HCT116 (cell line): ENCODE measurements at regions not wholly inside any gene's neighbourhood (a gene's known extent, or its start where the extent isn't known, plus 50 kb on each side); places are given as distances from the start of the nearest gene placed in this dataset.

Source experiments
- ATAC-seq: fragments of 200-7000 bp; cut with Tn5 transposase; 2 replicates; pipeline ENCODE4 v1.9.1; 2020; ENCODE audit warnings: mild to moderate bottlenecking, moderate library complexity
- BruUV-seq: library from RNA; stranded (reverse); fragments of 400-500 nt; replicated peaks from 2 replicates; lab custom pipeline; 2021; lab: Mats Ljungman, UMichigan
- CTCF ChIA-PET: fragments of 300-600 bp; sonication (Branson Sonifier 250); formaldehyde crosslinking; loops from one replicate; lab custom pipeline; 2021; ENCODE audit warnings: antibody characterized with exemption; lab: Charles Lee
- POLR2A ChIA-PET: fragments of 300-600, 350-600 bp; sonication (Branson Sonifier 250); formaldehyde crosslinking; loops from one replicate; lab custom pipeline; 2021; ENCODE audit warnings: antibody characterized with exemption; lab: Charles Lee
- RAD21 ChIA-PET, 2 experiments: fragments of 300-600 bp; sonication (Branson Sonifier 250); formaldehyde crosslinking; loops; one replicate each; lab custom pipeline; 2023; ENCODE audit warnings: low total read pairs in 2 of 2; ENCODE audit not compliant: uncharacterized antibody in 2 of 2, unreplicated experiment in 2 of 2, low non-redundant PET in 1 of 2; lab: Charles Lee
- DNase-seq: peaks from one replicate; pipeline ENCODE4 v3.0.0-alpha.2; 2010; ENCODE audit warnings: low read depth, low spot score
- H2AFZ ChIP-seq: fragments of 200-600 bp; shearing (Covaris generic), sonication (generic); 2 replicates; pipeline ENCODE4 v1.6.1; 2017; ENCODE audit warnings: low read depth, mixed run types, mixed read lengths, antibody characterized with exemption, low read length; ENCODE audit not compliant: poor library complexity, severe bottlenecking
- H3K27ac ChIP-seq: 2 replicates; pipeline ENCODE4 v1.5.1; 2012; ENCODE audit warnings: low read depth, low read length
- H3K27me3 ChIP-seq: fragments of 200-600 bp; sonication (generic); 2 replicates; pipeline ENCODE4 v1.6.1; 2016; ENCODE audit warnings: mixed run types, low read length, mixed read lengths; ENCODE audit not compliant: insufficient read depth
- H3K36me3 ChIP-seq, 2 experiments: fragments of 200-500 bp in 1 of 2; fragments of 200-600 bp in 1 of 2; sonication (Bioruptor generic) in 1 of 2; sonication (generic) in 1 of 2; 2 replicates each; pipeline versions ENCODE4 v1.5.1 to v1.6.1; 2014 to 2016; ENCODE audit warnings: low read length in 2 of 2, inconsistent platforms in 1 of 2, mixed read lengths in 1 of 2, mixed run types in 1 of 2; ENCODE audit not compliant: insufficient read depth in 2 of 2, control insufficient read depth in 1 of 2
- H3K4me1 ChIP-seq, 2 experiments: fragments of 200-600 bp in 1 of 2; sonication (generic) in 1 of 2; 2 replicates each; pipeline versions ENCODE4 v1.5.1 to v1.6.1; 2012 to 2017; ENCODE audit warnings: low read length in 2 of 2, inconsistent platforms in 1 of 2, mild to moderate bottlenecking in 1 of 2, mixed read lengths in 1 of 2, mixed run types in 1 of 2, moderate library complexity in 1 of 2; ENCODE audit not compliant: insufficient read depth in 2 of 2, control insufficient read depth in 1 of 2
- H3K4me2 ChIP-seq: fragments of 200-600 bp; sonication (generic); 2 replicates; pipeline ENCODE4 v1.6.1; 2017; ENCODE audit warnings: mixed run types, low read length, mixed read lengths
- H3K4me3 ChIP-seq, 2 experiments: fragments of 200-600 bp in 1 of 2; sonication (generic) in 1 of 2; replicated peaks in 1 of 2; 2 replicates each; pipeline ENCODE4 v1.5.1; 2011 to 2016; ENCODE audit warnings: low read length in 2 of 2, control low read depth in 1 of 2, low read depth in 1 of 2, mild to moderate bottlenecking in 1 of 2, mixed read lengths in 1 of 2, mixed run types in 1 of 2
- H3K79me2 ChIP-seq: fragments of 200-600 bp; sonication (generic); 2 replicates; pipeline ENCODE4 v1.6.1; 2017; ENCODE audit warnings: mild to moderate bottlenecking, mixed run types, low read length, moderate library complexity, mixed read lengths; ENCODE audit not compliant: insufficient read depth
- H3K9ac ChIP-seq: fragments of 200-600 bp; sonication (generic); 2 replicates; pipeline ENCODE4 v1.6.1; 2016; ENCODE audit warnings: low read length, mixed read lengths
- H3K9me2 ChIP-seq: fragments of 200-600 bp; sonication (generic), shearing (Covaris generic); 2 replicates; pipeline ENCODE4 v1.6.1; 2017; ENCODE audit warnings: mixed run types, mild to moderate bottlenecking, moderate library complexity; ENCODE audit not compliant: insufficient read depth
- H3K9me3 ChIP-seq, 2 experiments: fragments of 200-500 bp in 1 of 2; fragments of 200-600 bp in 1 of 2; sonication (Bioruptor generic) in 1 of 2; sonication (generic) in 1 of 2; 2 replicates each; pipeline ENCODE4 v1.6.1; 2014 to 2017; ENCODE audit warnings: low read length in 2 of 2, mixed read lengths in 2 of 2, inconsistent platforms in 1 of 2, low read depth in 1 of 2, mild to moderate bottlenecking in 1 of 2, mixed run types in 1 of 2, moderate library complexity in 1 of 2; ENCODE audit not compliant: control insufficient read depth in 1 of 2, insufficient read depth in 1 of 2
- H4K20me1 ChIP-seq: fragments of 200-600 bp; sonication (generic), shearing (Covaris generic); 2 replicates; pipeline ENCODE4 v1.6.1; 2017; ENCODE audit warnings: mixed run types, mild to moderate bottlenecking, moderate library complexity; ENCODE audit not compliant: insufficient read depth
- CTCF ChIP-seq, 3 experiments: fragments of 200-600 bp in 1 of 3; sonication (generic) in 1 of 3; IDR thresholded peaks in 2 of 3; conservative IDR thresholded peaks in 1 of 3; 2 replicates each; pipeline ENCODE4 v1.5.1; 2012 to 2017; ENCODE audit warnings: low read depth in 2 of 3, low read length in 2 of 3, antibody characterized with exemption in 1 of 3, borderline replicate concordance in 1 of 3, control low read depth in 1 of 3, mild to moderate bottlenecking in 1 of 3, mixed read lengths in 1 of 3, mixed run types in 1 of 3, moderate library complexity in 1 of 3; ENCODE audit not compliant: insufficient read depth in 1 of 3
- EGR1 ChIP-seq: IDR thresholded peaks from 2 replicates; pipeline ENCODE4 v1.6.1; 2012; ENCODE audit warnings: low read depth
- EZH2phosphoT487 ChIP-seq: fragments of 200-600 bp; IDR thresholded peaks from 2 replicates; pipeline ENCODE4 v1.6.1; 2018; ENCODE audit warnings: antibody characterized with exemption, borderline replicate concordance
- JUND ChIP-seq: IDR thresholded peaks from 2 replicates; pipeline ENCODE4 v1.6.1; 2012
- POLR2AphosphoS5 ChIP-seq: IDR thresholded peaks from 2 replicates; pipeline ENCODE4 v1.6.1; 2011; ENCODE audit warnings: mild to moderate bottlenecking, low read depth, low read length, moderate library complexity
- SRF ChIP-seq: IDR thresholded peaks from 2 replicates; pipeline ENCODE4 v1.6.1; 2012; ENCODE audit warnings: low read depth
- TCF7L2 ChIP-seq: IDR thresholded peaks from 2 replicates; pipeline ENCODE4 v1.7.0; 2011; ENCODE audit warnings: borderline replicate concordance, inconsistent platforms; ENCODE audit not compliant: insufficient read depth, insufficient read length; ENCODE audit errors: extremely low read depth
- YY1 ChIP-seq: IDR thresholded peaks from 2 replicates; pipeline ENCODE4 v1.6.1; 2011; ENCODE audit warnings: low read length, low read depth, moderate library complexity, mild to moderate bottlenecking; ENCODE audit not compliant: insufficient replicate concordance; ENCODE audit errors: extremely low read depth
- ZNF274 ChIP-seq: fragments of 200-500 bp; sonication (Bioruptor generic); IDR thresholded peaks from 2 replicates; pipeline ENCODE4 v1.6.1; 2014; ENCODE audit warnings: mild to moderate bottlenecking, low read depth, low read length, inconsistent platforms
- intact Hi-C: fragments of 100-400 bp; cut with micrococcal nuclease; formaldehyde crosslinking; loops from 2 replicates; pipeline ENCODE4 v1.10.0; 2022
- TF ChIP-seq, protein P1 (sequence below): IDR thresholded peaks from 2 replicates; pipeline ENCODE4 v1.6.1; 2011; ENCODE audit warnings: mild to moderate bottlenecking, low read length, moderate library complexity; ENCODE audit not compliant: insufficient replicate concordance; ENCODE audit errors: extremely low read depth

DNA sequence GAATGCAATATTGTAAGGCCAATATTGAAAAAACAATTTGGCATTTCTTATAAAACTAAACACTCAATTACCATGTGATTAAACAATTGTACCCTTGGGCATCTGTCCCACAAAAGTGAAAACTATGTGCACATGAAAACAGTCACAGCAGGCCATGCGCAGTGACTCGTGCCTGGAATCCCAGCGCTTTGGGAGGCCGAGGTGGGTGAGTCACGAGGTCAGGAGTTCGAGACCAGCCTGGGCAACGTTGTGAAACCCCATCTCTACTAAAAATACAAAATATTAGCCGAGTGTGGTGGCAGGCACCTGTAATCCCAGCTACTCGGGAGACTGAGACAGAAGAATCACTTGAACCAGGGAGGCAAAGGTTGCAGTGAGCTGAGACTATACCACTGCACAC lies 343.7 kb downstream of the DMRTA1 start:
- Histone ChIP-seq H3K36me3 (no peaks in the 10 kb centered on the region), H3K9ac (no peak overlapping the region), H3K4me3 (no peak overlapping the region), H4K20me1 (no peaks in the 10 kb centered on the region), H3K27ac (no peak overlapping the region), H3K79me2 (no peaks in the 10 kb centered on the region), H3K9me3 (0 out of 4 replicates have a peak, but pooled peaks cover 0 to 4% of the 10 kb centered on the region in 2 experiments)
- ATAC-seq (no peak), DNase-seq (no peak)
- ChIA-PET POLR2A (no interaction called here), RAD21 (no interaction called here)
- no TSS peak for BruUV-seq
- intact Hi-C loops = no loop called here
- TF ChIP-seq TCF7L2 = no peak
- TF ChIP-seq, all 23 proteins: peak for 0
- no peaks in the 10 kb centered on the region for H3K9me2 ChIP-seq
- H3K4me2 ChIP-seq = no peak overlapping the region
- H3K4me1 ChIP-seq = no peaks in the 10 kb centered on the region
- no peak overlapping the region for H2AFZ ChIP-seq
- H3K27me3 ChIP-seq = no peaks in the 10 kb centered on the region
- CTCF ChIA-PET = no interaction called here

DNA sequence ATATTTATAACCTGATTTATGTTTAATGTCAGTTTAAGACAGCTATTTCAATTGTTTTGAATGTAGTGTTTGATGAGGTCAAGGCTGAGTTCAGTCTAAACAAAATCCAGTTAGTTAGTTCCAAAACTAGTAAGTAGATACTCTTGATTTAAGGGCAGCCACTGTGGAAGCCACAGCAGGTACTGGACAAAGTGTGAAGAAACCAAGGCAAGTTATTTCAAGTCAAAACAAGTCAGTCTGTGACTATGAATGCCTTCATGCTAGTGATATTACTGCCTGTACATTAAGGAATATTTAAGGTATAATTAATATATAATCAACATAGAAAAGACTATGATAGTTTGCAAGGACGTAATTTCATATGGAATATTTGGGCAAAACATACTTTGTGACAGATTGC lies 362.3 kb downstream of the DMRTA1 start:
- Histone ChIP-seq H3K4me3 (no peak overlapping the region), H3K79me2 (no peaks in the 10 kb centered on the region), H3K36me3 (no peaks in the 10 kb centered on the region), H3K27ac (no peak overlapping the region), H3K9ac (no peak overlapping the region), H3K9me3 (peaks cover 0 to 3% of the 10 kb centered on the region in 2 experiments; a peak in 1 of 4 replicates), H2AFZ (no peak overlapping the region), H3K4me1 (no peaks in the 10 kb centered on the region), H3K4me2 (no peak overlapping the region), H3K9me2 (no peaks in the 10 kb centered on the region), H4K20me1 (no peaks in the 10 kb centered on the region), H3K27me3 (no peaks in the 10 kb centered on the region)
- CTCF ChIA-PET = no interaction called here
- no TSS peak for BruUV-seq
- ATAC-seq = no peak
- intact Hi-C loops = no loop called here
- RAD21 ChIA-PET = no interaction called here
- no peak for TF ChIP-seq EGR1
- no peak for TF ChIP-seq ZNF274
- no peak for TF ChIP-seq CTCF (IDR thresholded peaks at IDR 0.05 in 2 of 3, conservative IDR thresholded peaks at IDR 0.05 in 1 of 3; ENCODE audit: borderline replicate concordance in 1 of 3, insufficient read depth in 1 of 3, low read depth in 2 of 3, low read length in 2 of 3)
- no peak for TF ChIP-seq YY1
- TF ChIP-seq, protein P1, sequence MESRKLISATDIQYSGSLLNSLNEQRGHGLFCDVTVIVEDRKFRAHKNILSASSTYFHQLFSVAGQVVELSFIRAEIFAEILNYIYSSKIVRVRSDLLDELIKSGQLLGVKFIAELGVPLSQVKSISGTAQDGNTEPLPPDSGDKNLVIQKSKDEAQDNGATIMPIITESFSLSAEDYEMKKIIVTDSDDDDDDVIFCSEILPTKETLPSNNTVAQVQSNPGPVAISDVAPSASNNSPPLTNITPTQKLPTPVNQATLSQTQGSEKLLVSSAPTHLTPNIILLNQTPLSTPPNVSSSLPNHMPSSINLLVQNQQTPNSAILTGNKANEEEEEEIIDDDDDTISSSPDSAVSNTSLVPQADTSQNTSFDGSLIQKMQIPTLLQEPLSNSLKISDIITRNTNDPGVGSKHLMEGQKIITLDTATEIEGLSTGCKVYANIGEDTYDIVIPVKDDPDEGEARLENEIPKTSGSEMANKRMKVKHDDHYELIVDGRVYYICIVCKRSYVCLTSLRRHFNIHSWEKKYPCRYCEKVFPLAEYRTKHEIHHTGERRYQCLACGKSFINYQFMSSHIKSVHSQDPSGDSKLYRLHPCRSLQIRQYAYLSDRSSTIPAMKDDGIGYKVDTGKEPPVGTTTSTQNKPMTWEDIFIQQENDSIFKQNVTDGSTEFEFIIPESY = no peak
- no peak for TF ChIP-seq POLR2AphosphoS5
- no peak for TF ChIP-seq SRF
- no peak for TF ChIP-seq JUND
- no peak for TF ChIP-seq EZH2phosphoT487
- DNase-seq = no peak
- POLR2A ChIA-PET = no interaction called here
